CD4-positive, alpha-beta T cell treated with Interleukin-10 for 1 hour (primary cell): ENCODE measurements at regions not wholly inside any gene's neighbourhood (a gene's known extent, or its start where the extent isn't known, plus 50 kb on each side); places are given as distances from the start of the nearest gene placed in this dataset.
"Not testable (repeated sequence)": the region's sequence is repeated elsewhere in the genome, so short reads cannot be mapped to it uniquely, and the experiment has no call there.

Experiments
- DNase-seq: peaks from one replicate; pipeline ENCODE4 v3.0.0-alpha.2; 2020

DNA sequence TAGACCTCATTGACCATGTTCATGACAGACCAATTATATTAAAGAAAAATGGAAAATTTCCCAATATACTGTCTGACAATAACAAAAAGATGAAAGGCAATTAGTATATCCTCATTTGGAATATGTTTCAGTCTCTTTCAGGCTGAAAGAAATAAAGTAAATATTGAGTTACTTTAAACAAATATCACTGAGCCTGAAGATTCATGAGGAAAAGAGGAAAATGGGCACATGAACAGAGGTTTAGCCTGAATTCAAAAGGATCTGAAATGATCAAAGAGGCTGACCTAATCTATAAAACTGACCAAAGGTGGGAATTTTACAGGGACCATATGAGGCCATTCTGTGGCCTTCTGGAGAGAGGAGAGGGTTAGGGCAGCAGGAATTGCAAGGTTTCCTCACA is 771.5 kb upstream of the CDH18 start:
- DNase-seq = not testable (repeated sequence)

DNA sequence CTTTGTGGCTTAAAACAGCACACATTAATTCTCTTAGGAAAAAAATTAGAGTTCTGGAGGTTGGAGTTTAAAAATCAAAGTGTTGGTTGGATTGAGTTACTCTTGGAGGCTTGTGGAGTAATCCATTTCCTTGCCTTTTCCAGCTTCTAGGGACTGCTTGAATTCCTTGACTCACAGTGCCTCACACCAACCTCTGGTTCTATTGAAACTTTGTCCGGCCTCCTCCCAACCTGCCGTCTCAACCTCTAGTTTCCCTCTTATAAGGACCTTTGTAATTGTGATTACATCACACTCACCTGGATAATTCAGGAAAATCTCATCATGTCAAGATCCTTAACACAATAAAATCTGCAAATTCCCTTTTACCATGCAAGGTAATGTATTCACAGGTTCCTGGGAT is 764.2 kb upstream of the CDH18 start:
- not testable (repeated sequence) for DNase-seq

DNA sequence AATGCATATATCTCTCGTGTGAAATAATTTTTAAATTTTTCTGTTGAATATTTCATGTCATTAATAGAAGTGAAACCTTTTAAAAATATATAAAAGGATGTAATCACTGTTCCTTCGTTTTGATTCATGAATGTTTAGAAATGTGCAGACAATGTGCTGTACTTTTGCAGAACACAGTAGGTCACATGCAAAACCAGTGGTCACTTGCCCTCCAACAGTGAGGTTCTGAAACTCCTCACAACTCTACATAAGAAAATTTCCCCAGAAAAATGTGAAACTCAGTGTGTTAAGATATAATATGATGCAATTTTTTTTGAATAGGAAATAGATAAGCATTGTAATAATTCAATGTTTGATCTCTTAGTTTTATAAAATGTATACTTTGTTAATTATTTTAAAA is 747.7 kb upstream of the CDH18 start:
- not testable (repeated sequence) for DNase-seq

DNA sequence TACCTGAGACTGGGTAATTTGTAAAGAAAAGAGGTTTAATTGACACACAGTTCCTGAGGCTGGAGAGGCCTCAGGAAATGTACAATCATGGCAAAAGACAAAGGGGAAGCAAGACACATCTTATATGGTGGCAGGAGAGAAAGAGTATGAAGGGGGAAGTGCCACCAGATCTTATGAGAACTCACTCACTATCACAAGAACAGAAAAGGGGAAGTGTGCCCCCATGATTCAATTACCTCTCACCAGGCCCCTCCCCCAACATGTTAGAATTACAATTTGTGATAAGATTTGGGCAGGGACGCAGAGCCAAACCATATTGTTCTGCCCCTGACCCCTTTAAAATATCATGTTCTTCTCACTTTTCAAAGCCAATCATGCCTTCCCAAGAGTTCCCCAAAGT is 744.2 kb upstream of the CDH18 start:
- DNase-seq = not testable (repeated sequence)

DNA sequence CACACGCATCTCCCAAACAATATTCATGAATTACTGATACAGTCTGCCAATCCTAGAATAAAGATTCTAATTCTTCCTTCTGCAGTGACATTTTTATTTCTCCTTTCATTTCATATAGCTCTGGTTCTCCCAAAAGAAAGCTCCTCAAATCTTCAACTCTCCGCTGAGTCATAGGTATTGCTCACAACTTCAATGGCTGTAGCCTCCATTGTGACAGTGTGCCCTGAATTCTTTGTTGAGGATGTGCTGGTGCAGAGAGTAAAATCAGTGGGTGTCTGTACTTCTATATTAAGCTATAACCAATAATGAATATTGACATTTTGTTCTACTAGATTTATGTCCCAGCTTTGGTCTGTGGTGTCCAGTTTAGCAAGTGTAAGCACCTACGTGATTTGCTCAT is 733.3 kb upstream of the CDH18 start:
- DNase-seq = not testable (repeated sequence)

DNA sequence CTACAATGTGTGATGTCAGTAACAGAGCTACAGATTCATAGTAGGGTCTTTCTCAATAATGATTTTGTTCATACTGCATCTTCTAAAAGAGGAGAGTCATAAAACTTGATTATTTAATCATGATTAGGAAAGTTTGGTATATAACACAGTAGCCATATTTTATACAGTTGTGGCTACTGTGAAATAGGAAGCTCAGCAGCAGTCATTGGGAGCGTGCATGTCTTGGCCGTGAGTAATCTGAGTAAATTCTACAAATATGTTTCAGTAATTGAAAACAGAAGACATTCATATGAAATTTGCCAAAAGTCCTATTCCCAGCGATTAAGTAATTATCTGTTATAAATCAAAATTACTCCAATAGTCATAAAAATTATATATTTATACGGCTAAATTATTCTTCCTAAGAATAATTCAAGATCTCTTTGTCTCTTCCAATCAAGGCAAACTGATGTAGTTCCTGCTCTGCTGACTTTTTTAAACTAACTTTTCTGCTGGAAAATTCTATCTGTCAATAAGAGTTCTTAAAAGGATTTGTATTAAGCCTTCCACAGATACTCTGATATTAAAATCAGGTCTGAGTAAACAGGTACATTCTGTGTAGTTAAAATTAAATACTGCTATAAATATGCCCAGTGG is 723.6 kb upstream of the CDH18 start:
- not testable (repeated sequence) for DNase-seq

DNA sequence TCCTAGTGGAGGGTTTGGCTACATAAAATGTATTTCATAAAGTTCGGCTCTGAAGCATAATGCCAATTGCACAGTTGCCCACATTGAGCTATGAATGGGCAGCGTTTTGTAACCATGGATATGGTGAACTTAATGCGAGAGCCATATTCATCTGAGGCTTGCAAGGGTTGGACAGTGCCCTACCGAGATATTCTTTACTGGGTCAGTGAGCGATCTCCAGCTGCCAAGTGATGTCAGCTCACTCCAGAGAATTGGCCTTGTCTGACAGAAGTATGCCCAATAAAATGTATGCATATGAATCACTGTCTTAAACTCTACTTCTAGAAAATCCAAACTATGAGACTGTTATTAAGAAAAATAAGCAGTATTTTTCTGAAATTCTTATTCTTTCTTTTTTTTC is 719.6 kb upstream of the CDH18 start:
- not testable (repeated sequence) for DNase-seq

DNA sequence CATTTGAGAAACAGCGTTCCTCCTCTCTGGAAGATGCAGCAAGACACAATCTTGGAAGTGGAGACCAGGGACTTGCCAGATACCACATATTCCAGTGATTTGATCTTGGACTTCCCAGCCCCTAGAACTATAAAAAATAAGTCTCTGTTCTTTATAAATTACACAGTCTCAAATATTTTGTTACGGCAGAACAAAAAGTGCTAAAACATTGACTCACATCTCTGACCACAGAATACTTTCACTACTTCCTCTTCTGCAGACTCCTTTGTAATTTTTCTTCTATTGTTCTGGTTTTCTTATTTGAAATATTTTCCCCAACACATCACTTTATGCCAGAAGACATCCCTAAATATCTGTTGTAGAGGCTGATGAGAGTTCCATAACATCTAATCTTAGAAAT is 706.1 kb upstream of the CDH18 start:
- no peak for DNase-seq

DNA sequence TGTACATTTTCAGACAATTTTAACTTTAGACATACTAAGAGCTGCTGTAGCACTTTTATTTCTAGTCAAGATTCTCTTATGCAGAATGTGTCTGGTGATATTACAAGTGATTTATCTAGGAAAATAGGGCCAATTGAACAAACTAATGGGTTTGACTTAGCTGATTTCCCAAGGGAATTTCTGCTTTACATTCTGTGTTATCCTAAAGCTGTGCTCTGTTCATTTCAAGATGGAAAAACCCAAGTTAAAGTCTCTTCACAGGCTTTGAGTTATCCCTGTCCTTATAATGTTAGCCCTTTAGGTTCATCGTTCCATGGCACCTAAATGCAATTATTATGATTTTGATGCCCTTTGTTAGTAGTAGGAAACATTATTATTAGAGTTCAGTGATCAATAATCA is 704.9 kb upstream of the CDH18 start:
- no peak for DNase-seq

DNA sequence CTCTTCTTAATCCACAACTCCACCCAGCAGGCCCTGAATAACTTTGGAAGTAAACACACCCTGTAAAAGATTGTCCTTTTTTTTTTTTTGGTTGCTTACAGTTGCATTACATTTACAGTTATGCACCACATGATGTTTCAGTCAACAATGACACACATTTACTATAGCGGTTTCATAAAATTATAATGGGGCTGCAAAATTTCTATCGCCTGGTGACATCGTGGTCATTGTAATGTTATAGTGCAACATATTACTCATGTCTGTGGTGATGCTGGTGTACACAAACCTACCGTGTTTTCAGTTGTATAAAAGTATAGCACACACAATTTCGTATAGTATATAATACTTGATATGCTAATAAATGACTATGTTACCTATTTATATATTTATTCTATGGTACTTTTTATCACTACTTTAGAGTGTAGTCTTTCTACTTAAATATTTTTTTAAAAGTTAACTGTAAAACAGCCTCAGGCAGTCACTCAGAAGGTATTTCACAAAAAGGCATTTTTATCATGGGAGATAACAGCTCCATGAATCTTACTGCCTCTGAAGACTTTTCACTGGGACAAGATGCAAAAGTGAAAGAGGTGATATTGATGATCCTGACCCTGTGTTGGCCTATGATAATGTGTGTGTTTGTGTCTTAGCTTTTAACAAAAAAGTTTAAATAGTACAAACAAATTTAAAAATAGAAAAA is 695.4 kb upstream of the CDH18 start:
- no peak for DNase-seq

DNA sequence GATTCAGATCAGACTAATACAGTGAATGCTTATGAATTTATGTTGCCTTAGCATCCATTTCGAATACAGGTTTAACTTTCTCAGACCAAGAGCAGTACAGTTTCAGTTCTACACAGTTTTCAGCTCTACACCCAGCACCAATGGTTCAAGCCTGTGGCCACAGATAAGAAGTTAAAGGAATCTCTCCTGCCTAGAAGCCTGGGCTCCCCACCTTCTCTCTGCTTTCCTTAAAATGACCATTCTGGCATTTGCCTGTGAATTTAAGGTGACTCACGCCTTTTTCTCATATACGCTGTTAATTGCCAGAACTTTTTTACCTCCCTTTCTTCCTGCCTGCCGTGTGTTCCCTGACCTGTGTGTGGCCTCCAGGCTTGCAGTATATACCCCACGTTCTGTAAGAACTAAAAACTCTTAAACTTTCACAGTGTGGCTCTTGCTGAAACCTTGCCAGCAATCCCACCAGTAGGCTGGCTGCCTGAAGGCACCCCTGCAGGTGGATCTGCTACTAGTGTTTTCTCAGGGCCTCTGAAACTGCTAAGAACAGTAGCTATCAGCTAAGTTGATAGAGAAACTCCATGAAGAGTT is 692.8 kb upstream of the CDH18 start:
- no peak for DNase-seq

DNA sequence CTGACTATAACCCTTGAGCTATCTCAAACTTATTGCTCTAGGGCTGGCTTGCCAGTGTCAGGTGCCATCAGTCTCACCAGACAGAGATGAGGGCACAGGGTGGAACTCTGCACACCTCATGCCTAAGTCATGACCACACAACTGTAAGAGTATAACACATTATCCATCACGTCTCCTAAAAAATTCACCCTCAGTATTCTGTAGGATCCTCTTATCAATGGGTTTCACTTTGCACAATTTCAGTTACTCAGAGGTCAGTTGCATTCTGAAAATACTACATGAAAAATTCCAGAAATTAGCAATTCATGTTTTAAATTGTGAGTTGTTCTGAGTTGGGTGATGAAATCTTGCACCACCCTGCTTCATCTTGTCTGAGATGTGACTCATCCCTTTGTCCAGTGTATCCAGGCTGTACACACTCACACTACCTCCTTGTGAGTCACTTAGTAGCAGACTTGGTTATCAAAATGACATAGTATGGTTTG is 690.9 kb upstream of the CDH18 start:
- no peak for DNase-seq

DNA sequence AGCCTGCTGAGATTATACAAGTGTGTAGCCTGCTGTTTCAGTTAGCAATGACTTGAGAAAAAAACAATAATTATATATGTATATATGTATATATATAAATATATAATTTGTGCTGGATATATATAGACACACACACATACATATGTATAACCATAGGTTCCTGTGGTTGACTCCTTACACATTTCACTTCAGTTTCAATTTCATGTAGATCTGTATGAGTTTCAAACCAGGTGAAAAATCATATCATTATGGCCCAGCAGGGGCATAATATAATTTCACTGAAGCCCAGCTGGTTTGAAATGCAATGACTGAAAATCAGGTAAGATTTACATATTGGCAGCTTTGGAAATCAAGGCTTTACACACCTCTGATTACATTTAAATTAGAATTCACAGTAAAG is 690.4 kb upstream of the CDH18 start:
- no peak for DNase-seq

DNA sequence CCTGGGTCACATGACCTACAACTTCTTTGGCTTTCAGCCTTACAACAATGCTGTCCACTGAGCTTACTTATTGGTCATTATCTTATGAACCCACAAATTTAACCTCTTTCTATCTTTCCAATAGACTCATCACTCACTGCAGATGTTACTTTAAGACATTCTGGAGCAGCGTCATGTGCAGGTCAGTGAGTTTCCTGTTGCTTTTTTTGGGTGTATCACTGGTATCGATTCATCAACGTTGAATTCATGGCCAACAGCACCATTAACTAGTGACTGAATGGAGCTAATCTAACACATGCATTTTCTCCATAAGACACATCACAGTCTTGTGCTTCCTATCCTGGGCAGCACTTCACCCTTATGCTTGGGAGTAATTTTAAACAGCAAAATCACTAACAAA is 672.6 kb upstream of the CDH18 start:
- no peak for DNase-seq

DNA sequence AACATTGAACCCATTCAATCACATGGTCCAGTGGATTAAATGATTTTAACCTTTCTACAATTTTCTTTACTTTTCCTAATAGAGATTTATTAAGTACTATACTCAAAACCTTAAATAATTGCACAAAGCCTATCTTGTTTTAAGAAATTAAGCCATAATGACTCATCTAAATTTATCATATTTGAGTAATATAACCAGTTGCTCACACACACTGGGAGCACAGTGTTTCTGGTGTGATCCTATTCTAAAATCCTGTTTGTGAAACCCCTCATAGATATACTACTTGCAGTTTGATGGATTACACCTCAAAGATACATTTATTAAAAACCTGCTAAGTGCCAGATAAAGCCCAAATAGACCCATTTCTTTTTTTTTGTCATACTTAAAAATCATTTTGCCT is 668.3 kb upstream of the CDH18 start:
- DNase-seq = no peak

DNA sequence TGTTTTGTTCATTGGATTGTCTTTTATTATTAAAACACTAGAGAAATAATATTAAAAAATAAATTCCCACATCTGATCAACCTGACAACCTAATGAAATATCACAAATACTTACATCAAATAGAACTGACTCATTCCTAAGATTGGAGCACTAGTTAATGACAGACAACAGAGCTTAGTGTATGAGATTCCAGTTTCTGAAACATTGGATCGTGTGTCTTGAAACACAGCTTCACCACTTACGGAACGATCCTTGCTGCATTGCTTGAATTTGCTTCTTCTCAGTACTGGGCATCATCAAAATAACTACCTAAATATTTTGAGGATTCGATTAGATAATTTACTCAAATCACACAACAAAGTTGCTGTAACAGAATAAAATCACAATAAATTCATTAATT is 667.2 kb upstream of the CDH18 start:
- no peak for DNase-seq

DNA sequence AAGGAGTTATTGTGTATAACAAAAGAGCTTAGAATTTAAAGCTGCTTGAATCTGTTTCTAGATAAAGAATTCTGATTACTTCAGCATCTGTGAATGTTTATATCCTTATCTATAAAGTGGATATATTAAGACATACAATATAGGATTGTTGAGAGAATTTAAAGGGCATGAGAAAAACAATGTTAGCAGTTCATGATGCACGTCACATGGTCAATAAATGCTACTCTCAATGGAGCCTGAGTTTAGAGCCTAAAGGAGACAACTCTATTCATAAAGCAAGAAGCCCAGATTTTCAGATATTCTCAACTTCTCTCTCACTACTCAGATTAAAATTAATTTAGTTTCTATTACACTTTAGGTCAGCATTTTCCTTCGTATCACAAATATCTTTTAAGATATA is 666.7 kb upstream of the CDH18 start:
- no peak for DNase-seq

DNA sequence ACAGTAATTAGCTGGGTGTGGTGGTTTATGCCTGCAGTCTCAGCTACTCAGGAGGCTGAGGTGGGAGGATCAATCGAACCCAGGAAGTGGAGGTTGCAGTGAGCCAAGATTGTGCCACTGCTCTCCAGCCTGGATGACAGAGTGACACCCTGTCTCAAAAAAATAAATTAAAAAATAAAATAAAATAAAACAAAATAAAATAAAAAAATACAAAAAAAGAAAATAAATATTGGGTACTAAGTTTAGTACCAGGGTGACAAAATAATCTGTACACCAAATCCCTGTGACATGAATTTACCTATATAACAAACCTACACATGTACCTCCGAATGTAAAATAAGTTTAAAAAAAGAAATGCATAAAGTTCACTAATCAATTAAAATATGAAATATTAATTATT is 666.0 kb upstream of the CDH18 start:
- DNase-seq = no peak

DNA sequence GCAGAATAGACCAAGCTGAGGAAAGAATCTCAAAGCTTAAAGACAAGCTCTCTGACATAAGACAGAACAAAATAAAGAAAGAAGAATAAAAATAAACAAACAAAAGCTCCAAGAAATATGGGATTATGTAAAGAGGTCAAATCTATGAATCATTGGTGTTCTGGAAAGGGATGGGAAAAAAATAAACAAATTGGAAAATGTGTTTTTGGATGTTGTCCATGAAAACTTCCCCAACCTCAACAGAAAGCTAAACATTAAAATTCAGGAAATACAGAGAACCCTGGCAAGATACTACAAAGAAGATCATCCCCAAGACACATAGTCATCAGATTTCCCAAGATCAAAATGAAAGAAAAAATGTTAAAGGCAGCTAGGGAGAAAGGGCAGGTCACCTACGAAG is 662.0 kb upstream of the CDH18 start:
- no peak for DNase-seq

DNA sequence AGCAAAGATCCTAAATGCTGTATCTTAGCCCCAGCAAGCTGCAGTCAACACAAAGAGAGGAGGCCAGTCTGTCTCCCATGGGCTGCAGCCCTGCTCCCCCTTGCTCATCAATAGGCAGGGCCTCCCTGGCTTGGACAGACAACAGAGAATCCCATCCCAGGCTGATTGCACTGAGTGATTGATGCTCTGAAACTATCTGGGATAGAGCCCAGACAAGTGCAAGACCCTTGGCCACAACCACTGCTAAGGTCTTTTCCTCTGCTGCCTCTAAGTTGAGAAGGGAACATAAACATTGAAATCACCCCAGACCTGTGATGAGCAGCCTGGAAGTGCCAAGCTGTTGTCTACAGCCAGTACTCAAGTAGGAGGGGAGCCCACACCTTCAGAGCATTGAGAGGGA is 661.0 kb upstream of the CDH18 start:
- no peak for DNase-seq

DNA sequence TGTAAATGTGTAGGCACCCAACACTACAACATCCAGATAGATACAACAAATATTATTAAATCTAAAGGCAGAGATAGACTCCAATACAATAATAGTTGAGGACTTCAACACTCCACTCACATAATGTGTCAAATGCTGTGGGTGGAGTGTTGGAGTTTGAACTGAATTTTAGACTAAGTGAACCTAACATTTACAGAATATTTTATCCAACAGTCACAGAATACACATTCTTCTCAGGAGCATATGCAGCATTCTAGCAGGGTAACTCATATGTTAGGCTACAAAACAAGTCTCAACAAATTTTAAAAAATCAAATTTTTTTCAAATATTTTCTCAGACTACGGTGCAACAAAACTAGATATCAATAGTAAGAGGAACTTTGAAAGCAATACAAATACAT is 648.7 kb upstream of the CDH18 start:
- DNase-seq = no peak

DNA sequence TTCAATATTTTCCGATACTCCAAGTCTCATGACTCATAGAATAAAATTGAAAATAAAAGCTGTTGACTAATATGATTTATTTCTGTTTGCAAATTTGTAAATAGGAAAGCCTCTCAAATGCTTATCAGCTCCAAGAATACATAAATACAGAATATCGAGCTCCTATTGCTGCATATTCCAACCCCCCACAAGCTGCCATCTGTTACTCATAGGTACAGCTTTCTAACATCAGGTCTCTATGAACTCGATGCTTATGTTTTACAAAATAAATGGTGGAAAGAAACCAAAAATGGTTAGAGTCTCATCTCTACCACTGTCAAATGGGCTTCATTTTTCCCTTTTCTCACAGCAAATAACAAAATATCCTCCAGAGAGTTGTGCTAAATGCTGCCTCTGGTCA is 631.6 kb upstream of the CDH18 start:
- no peak for DNase-seq

DNA sequence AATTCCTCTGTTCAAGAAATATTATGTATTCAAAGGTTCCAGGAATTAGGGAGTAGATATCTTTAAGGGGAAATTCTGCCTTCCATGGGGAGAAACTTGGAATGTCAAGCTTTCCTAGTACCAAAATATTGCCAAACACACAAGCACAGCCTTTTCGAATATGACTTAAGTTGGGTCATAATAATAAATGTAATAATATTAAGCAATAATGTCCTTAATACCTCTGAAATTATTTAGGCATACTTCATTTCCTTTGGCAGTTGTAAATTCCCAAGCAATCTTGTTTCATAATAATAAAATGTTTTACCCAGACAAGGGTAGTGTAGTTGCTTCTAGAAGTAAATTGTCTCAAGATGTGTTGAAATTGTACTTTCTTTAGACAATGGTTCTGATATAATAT is 630.3 kb upstream of the CDH18 start:
- DNase-seq = no peak

DNA sequence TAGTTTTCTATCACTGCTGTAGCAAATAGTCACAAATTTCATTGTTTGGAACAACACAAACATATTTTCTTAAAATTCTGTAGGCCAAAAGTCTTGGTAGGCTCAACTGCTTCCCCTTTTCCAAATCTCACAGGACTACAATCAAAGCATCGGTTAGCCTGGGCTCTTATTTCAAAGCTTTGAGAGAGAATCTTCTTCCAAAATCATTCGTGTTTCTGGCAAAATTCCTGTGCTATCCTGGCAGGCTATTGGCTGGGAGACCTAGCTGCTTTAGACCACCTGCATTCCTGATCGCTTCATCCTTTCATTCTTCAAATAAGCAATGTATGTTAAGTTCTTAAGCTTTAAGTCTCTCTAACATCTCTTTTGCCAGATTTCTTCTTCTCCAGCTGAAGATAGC is 629.8 kb upstream of the CDH18 start:
- DNase-seq = no peak
